Urothelium cell line (cell line): ENCODE measurements at regions not wholly inside any gene's neighbourhood (a gene's known extent, or its start where the extent isn't known, plus 50 kb on each side); places are given as distances from the start of the nearest gene placed in this dataset.

Experiments
- DNase-seq: peaks from one replicate; pipeline ENCODE4 v3.0.0; 2011; ENCODE audit warnings: low spot score, mixed read lengths
- FAIRE-seq: peaks from 2 replicates; lab custom pipeline; 2011; peaks lifted over from hg19 to GRCh38; lab: Jason Lieb, UNC

GRCh38 chr1:65741993-65742392 is 50.7 kb upstream of the PDE4B start:
- no peak for FAIRE-seq
- DNase-seq = no peak
